ENCODE measurements at regions not wholly inside any gene's neighbourhood (a gene's known extent, or its start where the extent isn't known, plus 50 kb on each side); places are given as distances from the start of the nearest gene placed in this dataset.
"Not testable (repeated sequence)": the region's sequence is repeated elsewhere in the genome, so short reads cannot be mapped to it uniquely, and the experiment has no call there.

GRCh38 chr16:85220964-85221731, 108.9 kb upstream of the CIBAR2 start:
- DNase-seq (ENCODE audit: low read depth in 2 of 2), result no peak

GRCh38 chr16:85221771-85222154, 109.5 kb upstream of the CIBAR2 start:
- no peak for DNase-seq (ENCODE audit: low read depth in 2 of 2)

- DNase-seq (ENCODE audit: low read depth in 2 of 2), result no peak
Observed at GRCh38 chr16:85222155-85222863, 110.0 kb upstream of the CIBAR2 start.

- DNase-seq (ENCODE audit: low read depth in 2 of 2), result no peak
Observed at GRCh38 chr16:85225257-85225656, 113.0 kb upstream of the CIBAR2 start.

- no peak for DNase-seq (ENCODE audit: low read depth in 2 of 2)
Observed at GRCh38 chr16:85225721-85226120, 113.4 kb upstream of the CIBAR2 start.

GRCh38 chr16:85227084-85227945, 115.0 kb upstream of the CIBAR2 start:
- no peak for DNase-seq (ENCODE audit: low read depth in 2 of 2)

GRCh38 chr16:85227946-85228862, 115.9 kb upstream of the CIBAR2 start:
- no peak for DNase-seq (ENCODE audit: low read depth in 2 of 2)

GRCh38 chr16:85228970-85229430, 116.7 kb upstream of the CIBAR2 start:
- DNase-seq (ENCODE audit: low read depth in 2 of 2), result no peak

GRCh38 chr16:85229869-85230462, 117.7 kb upstream of the CIBAR2 start:
- no peak for DNase-seq (ENCODE audit: low read depth in 2 of 2)

- DNase-seq (ENCODE audit: low read depth in 2 of 2), result not testable (repeated sequence)
Observed at GRCh38 chr16:85230764-85231383, 118.6 kb upstream of the CIBAR2 start.

GRCh38 chr16:85231959-85232358, 119.7 kb upstream of the CIBAR2 start:
- no peak for DNase-seq (ENCODE audit: low read depth in 2 of 2)

- DNase-seq (ENCODE audit: low read depth in 2 of 2), result no peak
Observed at GRCh38 chr16:85232369-85233142, 120.3 kb upstream of the CIBAR2 start.

GRCh38 chr16:85233516-85233915, 121.2 kb upstream of the CIBAR2 start:
- no peak for DNase-seq (ENCODE audit: low read depth in 2 of 2)

GRCh38 chr16:85234310-85235204, 122.3 kb upstream of the CIBAR2 start:
- DNase-seq (ENCODE audit: low read depth in 2 of 2), result no peak

GRCh38 chr16:85235991-85236817, 123.9 kb upstream of the CIBAR2 start:
- no peak for DNase-seq (ENCODE audit: low read depth in 2 of 2)

GRCh38 chr16:85236818-85237150, 124.5 kb upstream of the CIBAR2 start:
- DNase-seq (ENCODE audit: low read depth in 2 of 2), result no peak

GRCh38 chr16:85237817-85238216, 125.5 kb upstream of the CIBAR2 start:
- no peak for DNase-seq (ENCODE audit: low read depth in 2 of 2)

- no peak for DNase-seq (ENCODE audit: low read depth in 2 of 2)
Observed at GRCh38 chr16:85238233-85238647, 126.0 kb upstream of the CIBAR2 start.

All from stimulated activated CD8-positive, alpha-beta memory T cell treated with anti-CD3 and anti-CD28 coated beads, Interleukin-15, amount 100 ng/mL, for 4 hours (primary cell).